ENCODE measurements at regions not wholly inside any gene's neighbourhood (a gene's known extent, or its start where the extent isn't known, plus 50 kb on each side); places are given as distances from the start of the nearest gene placed in this dataset.
"Not testable (repeated sequence)": the region's sequence is repeated elsewhere in the genome, so short reads cannot be mapped to it uniquely, and the experiment has no call there.

- H3K36me3 ChIP-seq; H3K27me3 ChIP-seq; DNase-seq (ENCODE audit: extremely low spot score); H3K27ac ChIP-seq (replicated peaks in 1 of 4); H3K4me3 ChIP-seq; intact Hi-C loops (cut with DNase I); H3K4me1 ChIP-seq; H3K9me3 ChIP-seq: not testable (repeated sequence)
- WGBS, result 86% methylated on average over 8 of the region's 15 CpGs
Observed at GRCh38 chr16:25556289-25556967, 135.3 kb upstream of the HS3ST4 start.

- Histone ChIP-seq H3K27me3 (no peaks in the 10 kb centered on the region), H3K27ac (replicated peaks in 1 of 4) (no peak overlapping the region), H3K4me1 (no peaks in the 10 kb centered on the region), H3K4me3 (no peak overlapping the region), H3K9me3 (no peaks in the 10 kb centered on the region), H3K36me3 (no peaks in the 10 kb centered on the region)
- TF ChIP-seq POLR2A (IDR thresholded peaks at IDR 0.05; ENCODE audit: low read depth) (no peak), POLR2AphosphoS5 (IDR thresholded peaks at IDR 0.05) (no peak), CTCF (IDR thresholded peaks at IDR 0.05) (no peak), EP300 (IDR thresholded peaks at IDR 0.05) (no peak)
- intact Hi-C loops (cut with DNase I), result no loop called here
- WGBS, result 75% methylated on average over 4 of the region's 4 CpGs
- no peak for DNase-seq (ENCODE audit: extremely low spot score)
Observed at GRCh38 chr16:25553711-25554436, 137.9 kb upstream of the HS3ST4 start.

GRCh38 chr16:25550647-25551046, 141.1 kb upstream of the HS3ST4 start:
- Histone ChIP-seq H3K4me3 (no peak overlapping the region), H3K9me3 (no peaks in the 10 kb centered on the region), H3K27me3 (no peaks in the 10 kb centered on the region), H3K27ac (replicated peaks in 1 of 4) (no peak overlapping the region), H3K4me1 (no peaks in the 10 kb centered on the region), H3K36me3 (no peaks in the 10 kb centered on the region)
- intact Hi-C loops (cut with DNase I), result no loop called here
- no peak for TF ChIP-seq EP300 (IDR thresholded peaks at IDR 0.05)
- no peak for TF ChIP-seq POLR2A (IDR thresholded peaks at IDR 0.05; ENCODE audit: low read depth)
- TF ChIP-seq POLR2AphosphoS5 (IDR thresholded peaks at IDR 0.05), result no peak
- no peak for TF ChIP-seq CTCF (IDR thresholded peaks at IDR 0.05)
- WGBS, result 73% methylated on average over 1 of the region's 1 CpG
- no peak for DNase-seq (ENCODE audit: extremely low spot score)

GRCh38 chr16:25546791-25547190, 145.0 kb upstream of the HS3ST4 start:
- Histone ChIP-seq H3K27ac (replicated peaks in 1 of 4) (no peak overlapping the region), H3K27me3 (no peaks in the 10 kb centered on the region), H3K9me3 (no peaks in the 10 kb centered on the region), H3K4me1 (no peaks in the 10 kb centered on the region), H3K36me3 (no peaks in the 10 kb centered on the region), H3K4me3 (no peak overlapping the region)
- TF ChIP-seq POLR2A (IDR thresholded peaks at IDR 0.05; ENCODE audit: low read depth) (no peak), CTCF (IDR thresholded peaks at IDR 0.05) (no peak), EP300 (IDR thresholded peaks at IDR 0.05) (no peak), POLR2AphosphoS5 (IDR thresholded peaks at IDR 0.05) (no peak)
- WGBS, result 53% methylated on average over 4 of the region's 4 CpGs
- intact Hi-C loops (cut with DNase I), result no loop called here
- DNase-seq (ENCODE audit: extremely low spot score), result no peak

- intact Hi-C loops (cut with DNase I), result no loop called here
- Histone ChIP-seq H3K4me3 (no peak overlapping the region), H3K36me3 (no peaks in the 10 kb centered on the region), H3K27me3 (no peaks in the 10 kb centered on the region), H3K4me1 (no peaks in the 10 kb centered on the region), H3K27ac (replicated peaks in 1 of 4) (no peak overlapping the region), H3K9me3 (no peaks in the 10 kb centered on the region)
- peak; percentile 72 for DNase-seq (ENCODE audit: extremely low spot score)
- TF ChIP-seq CTCF (IDR thresholded peaks at IDR 0.05), result no peak
- 73% methylated on average over 3 of the region's 3 CpGs for WGBS
Observed at GRCh38 chr16:25544294-25544693, 147.5 kb upstream of the HS3ST4 start.
